H1 (cell line): ENCODE measurements at regions not wholly inside any gene's neighbourhood (a gene's known extent, or its start where the extent isn't known, plus 50 kb on each side); places are given as distances from the start of the nearest gene placed in this dataset.

Experiments
- CTCF ChIA-PET: fragments of 300-600 bp; sonication (Branson Sonifier 250); formaldehyde crosslinking; loops from one replicate; lab custom pipeline; 2021; ENCODE audit not compliant: partially characterized antibody; lab: Charles Lee
- POLR2A ChIA-PET: fragments of 300-600 bp; sonication (Branson Sonifier 250); formaldehyde crosslinking; loops from one replicate; lab custom pipeline; 2021; ENCODE audit warnings: inconsistent platforms; ENCODE audit not compliant: partially characterized antibody; lab: Charles Lee
- DNase-seq, 2 experiments: peaks; one replicate each; pipeline versions ENCODE4 v3.0.0 to v3.0.0-alpha.2; 2010 to 2022; ENCODE audit warnings: low spot score in 2 of 2, low read depth in 1 of 2, mixed read lengths in 1 of 2
- FAIRE-seq: peaks from 2 replicates; lab custom pipeline; 2011; peaks lifted over from hg19 to GRCh38; lab: Jason Lieb, UNC
- H2AFZ ChIP-seq: 2 replicates; pipeline ENCODE4 v1.8.1; 2012; ENCODE audit warnings: low read length, inconsistent platforms
- H2AK5ac ChIP-seq: 2 replicates; pipeline ENCODE4 v1.6.1; 2013; ENCODE audit warnings: low read depth, low read length
- H2BK120ac ChIP-seq: replicated peaks from 2 replicates; pipeline ENCODE3; 2013; ENCODE audit warnings: low read depth, low read length, inconsistent platforms
- H2BK12ac ChIP-seq: 2 replicates; pipeline ENCODE4 v1.6.1; 2013; ENCODE audit warnings: low read depth, low read length
- H2BK15ac ChIP-seq: 2 replicates; pipeline ENCODE4 v1.6.1; 2013; ENCODE audit warnings: low read length
- H2BK20ac ChIP-seq: 2 replicates; pipeline ENCODE4 v1.6.1; 2013; ENCODE audit warnings: low read length
- H2BK5ac ChIP-seq: 2 replicates; pipeline ENCODE4 v1.6.1; 2013; ENCODE audit warnings: low read depth, low read length
- H3K14ac ChIP-seq: 2 replicates; pipeline ENCODE4 v1.6.1; 2013; ENCODE audit warnings: inconsistent platforms; ENCODE audit not compliant: insufficient read length
- H3K18ac ChIP-seq: 2 replicates; pipeline ENCODE4 v1.6.1; 2013; ENCODE audit warnings: low read length; ENCODE audit errors: extremely low read depth
- H3K23ac ChIP-seq: 2 replicates; pipeline ENCODE4 v1.6.1; 2013; ENCODE audit warnings: inconsistent platforms; ENCODE audit not compliant: insufficient read length
- H3K23me2 ChIP-seq: 2 replicates; pipeline ENCODE4 v1.6.1; 2013; ENCODE audit warnings: low read depth, low read length
- H3K27ac ChIP-seq: 2 replicates; pipeline ENCODE4 v1.6.1; 2011; ENCODE audit warnings: low read depth, low read length, inconsistent platforms
- H3K27me3 ChIP-seq, 4 experiments: replicated peaks in 1 of 4; 1 replicate in 1 of 4; 2 replicates in 3 of 4; pipeline versions ENCODE4 v1.6.1 to v1.8.1; 2011 to 2013; ENCODE audit warnings: low read length in 3 of 4, mild to moderate bottlenecking in 3 of 4, inconsistent platforms in 2 of 4, mixed read lengths in 2 of 4, moderate library complexity in 1 of 4; ENCODE audit not compliant: control insufficient read depth in 3 of 4, insufficient read depth in 3 of 4; ENCODE audit errors: extremely low read depth in 1 of 4
- H3K36me3 ChIP-seq, 4 experiments: 2 replicates each; pipeline versions ENCODE4 v1.6.1 to v1.8.1; 2011 to 2013; ENCODE audit warnings: mild to moderate bottlenecking in 4 of 4, low read length in 3 of 4, moderate library complexity in 2 of 4, control low read depth in 1 of 4, inconsistent platforms in 1 of 4; ENCODE audit not compliant: insufficient read depth in 4 of 4, control insufficient read depth in 2 of 4
- H3K4ac ChIP-seq: replicated peaks from 2 replicates; pipeline ENCODE3; 2013; ENCODE audit warnings: low read length, low read depth, mixed read lengths, inconsistent platforms; ENCODE audit not compliant: insufficient read length
- H3K4me1 ChIP-seq, 4 experiments: replicated peaks in 1 of 4; 1 replicate in 1 of 4; 2 replicates in 3 of 4; pipeline versions ENCODE4 v1.6.1 to v1.8.1; 2011 to 2013; ENCODE audit warnings: low read length in 3 of 4, inconsistent platforms in 2 of 4, mixed read lengths in 1 of 4; ENCODE audit not compliant: insufficient read depth in 4 of 4, control insufficient read depth in 3 of 4
- H3K4me2 ChIP-seq, 2 experiments: 2 replicates each; pipeline versions ENCODE4 v1.6.1 to v1.8.1; 2011 to 2013; ENCODE audit warnings: low read depth in 2 of 2, low read length in 2 of 2, control low read depth in 1 of 2, inconsistent platforms in 1 of 2, mild to moderate bottlenecking in 1 of 2; ENCODE audit not compliant: insufficient read depth in 1 of 2
- H3K4me3 ChIP-seq, 4 experiments: fragments of 200-600, 300-600 bp in 1 of 4; sonication (generic), shearing (Covaris generic), sonication (Bioruptor Twin) in 1 of 4; 2 replicates each; pipeline versions ENCODE4 v1.5.1 to v1.8.1; 2011 to 2016; ENCODE audit warnings: low read length in 4 of 4, low read depth in 3 of 4, control low read depth in 2 of 4, inconsistent platforms in 2 of 4, mild to moderate bottlenecking in 2 of 4, mixed read lengths in 1 of 4, moderate library complexity in 1 of 4; ENCODE audit not compliant: insufficient read depth in 2 of 4; ENCODE audit errors: extremely low read depth in 1 of 4
- H3K56ac ChIP-seq: replicated peaks from 2 replicates; pipeline ENCODE3; 2013; ENCODE audit warnings: low read depth, mild to moderate bottlenecking, mixed read lengths, low read length, inconsistent platforms; ENCODE audit not compliant: insufficient read length
- H3K79me1 ChIP-seq: 2 replicates; pipeline ENCODE4 v1.6.1; 2013; ENCODE audit warnings: low read depth, low read length, control low read depth
- H3K79me2 ChIP-seq, 2 experiments: 2 replicates each; pipeline versions ENCODE4 v1.6.1 to v1.8.1; 2012 to 2013; ENCODE audit warnings: low read length in 2 of 2, mild to moderate bottlenecking in 2 of 2, inconsistent platforms in 1 of 2; ENCODE audit not compliant: insufficient read depth in 2 of 2, control insufficient read depth in 1 of 2
- H3K9ac ChIP-seq, 4 experiments: replicated peaks in 1 of 4; 1 replicate in 1 of 4; 2 replicates in 3 of 4; pipeline versions ENCODE4 v1.6.1 to v1.8.1; 2011 to 2013; ENCODE audit warnings: low read depth in 3 of 4, low read length in 3 of 4, control low read depth in 2 of 4, mild to moderate bottlenecking in 2 of 4, moderate library complexity in 2 of 4, inconsistent platforms in 1 of 4; ENCODE audit errors: extremely low read depth in 1 of 4
- H3K9me3 ChIP-seq, 2 experiments: 2 replicates each; pipeline versions ENCODE4 v1.6.1 to v1.8.1; 2012 to 2013; ENCODE audit warnings: mild to moderate bottlenecking in 2 of 2, moderate library complexity in 2 of 2, control low read depth in 1 of 2, inconsistent platforms in 1 of 2, low read depth in 1 of 2, low read length in 1 of 2, mixed read lengths in 1 of 2; ENCODE audit not compliant: insufficient read depth in 2 of 2
- H4K20me1 ChIP-seq, 2 experiments: replicated peaks in 1 of 2; 2 replicates each; pipeline versions ENCODE3 to v1.8.1; 2011 to 2013; ENCODE audit warnings: inconsistent platforms in 2 of 2, low read length in 2 of 2, mild to moderate bottlenecking in 1 of 2; ENCODE audit not compliant: insufficient read depth in 2 of 2, control insufficient read depth in 1 of 2
- H4K5ac ChIP-seq: 2 replicates; pipeline ENCODE4 v1.6.1; 2013; ENCODE audit warnings: low read length, low read depth, mixed read lengths, inconsistent platforms; ENCODE audit not compliant: insufficient read length
- H4K8ac ChIP-seq: 2 replicates; pipeline ENCODE4 v1.8.0; 2013; ENCODE audit warnings: mild to moderate bottlenecking, moderate library complexity, low read length, inconsistent platforms; ENCODE audit not compliant: insufficient read depth; ENCODE audit errors: extremely low read depth
- H4K91ac ChIP-seq: replicated peaks from 2 replicates; pipeline ENCODE3; 2013; ENCODE audit warnings: low read length, mixed read lengths, inconsistent platforms; ENCODE audit not compliant: insufficient read length
- KDM1A ChIP-seq: fragments of 200-600, 300-600 bp; sonication (generic); IDR thresholded peaks from 2 replicates; pipeline ENCODE4 v1.7.1; 2016; ENCODE audit warnings: mild to moderate bottlenecking, low read length, borderline replicate concordance
- PHF8 ChIP-seq: fragments of 200-600 bp; sonication (generic); conservative IDR thresholded peaks from 2 replicates; pipeline ENCODE4 v1.7.1; 2012; ENCODE audit warnings: low read depth, mild to moderate bottlenecking, inconsistent platforms, low read length, moderate library complexity
- RAD21 ChIP-seq, 2 experiments: IDR thresholded peaks in 1 of 2; conservative IDR thresholded peaks in 1 of 2; 2 replicates each; pipeline ENCODE4 v1.6.1; 2011; ENCODE audit warnings: low read depth in 2 of 2, low read length in 2 of 2, improper control_type of control experiment in 1 of 2, inconsistent platforms in 1 of 2, mild to moderate bottlenecking in 1 of 2, moderate library complexity in 1 of 2
- TCF12 ChIP-seq: IDR thresholded peaks from 2 replicates; pipeline ENCODE4 v1.6.1; 2011; ENCODE audit warnings: low read depth, mild to moderate bottlenecking, low read length
- WGBS, 2 experiments: shearing (Covaris generic) in 1 of 2; methylation state at CpG; one replicate each; pipeline versions ENCODE4 v1.1.6 to v1.1.7; 2013 to 2015; ENCODE audit warnings: low lambda C conversion rate in 2 of 2, mixed read lengths in 2 of 2, inconsistent platforms in 1 of 2, low coverage in 1 of 2, missing lambda C conversion rate in 1 of 2; ENCODE audit not compliant: insufficient replicate concordance in 2 of 2, insufficient coverage in 1 of 2, insufficient read length in 1 of 2; ENCODE audit errors: extremely low coverage in 1 of 2, missing lambda C conversion rate in 1 of 2; 5-methylcytosine and 5-hydroxymethylcytosine counted together

- DNase-seq (no peak), FAIRE-seq (no peak)
- Histone ChIP-seq H3K9me3 (no peaks in the 10 kb centered on the region), H3K4me2 (peak overlapping the region in 1 of 2 experiments; percentile 41; a peak in 1 of 4 replicates), H4K20me1 (no peaks in the 10 kb centered on the region), H3K79me1 (no peaks in the 10 kb centered on the region), H2BK5ac (no peak overlapping the region), H3K36me3 (no peaks in the 10 kb centered on the region), H4K8ac (no peak overlapping the region), H3K18ac (no peak overlapping the region), H3K27ac (no peak overlapping the region), H3K4ac (no peak overlapping the region), H2BK15ac (no peak overlapping the region), H2BK12ac (no peak overlapping the region), H3K4me1 (peaks cover 0 to 3% (median 0%) of the 10 kb centered on the region in 4 experiments; a peak in 1 of 7 replicates), H4K5ac (no peak overlapping the region), H4K91ac (no peak overlapping the region), H3K79me2 (no peaks in the 10 kb centered on the region), H2AK5ac (no peak overlapping the region), H3K56ac (no peak overlapping the region), H2AFZ (no peak overlapping the region), H3K14ac (no peak overlapping the region), H3K23ac (no peak overlapping the region), H3K23me2 (no peaks in the 10 kb centered on the region), H3K9ac (no peak overlapping the region), H2BK20ac (no peak overlapping the region), H3K27me3 (no peaks in the 10 kb centered on the region), H2BK120ac (no peak overlapping the region), H3K4me3 (no peak overlapping the region)
- WGBS, 2 experiments = 17% methylated on average over 2 of the region's 2 CpGs; no CpG with 5 or more reads in 1 of the 2 experiments
- TF ChIP-seq PHF8 = no peak
- TF ChIP-seq KDM1A = no peak
- peak in 1 of 2 experiments; percentile 43; a peak in 2 of 4 replicates for TF ChIP-seq RAD21 (IDR thresholded peaks at IDR 0.05 in 1 of 2, conservative IDR thresholded peaks at IDR 0.05 in 1 of 2; ENCODE audit: low read depth in 2 of 2, low read length in 2 of 2)
- 0 out of 2 replicates have a peak, but pooled peaks have one; percentile 25 for TF ChIP-seq TCF12
- ChIA-PET POLR2A (no interaction called here), CTCF (interaction anchor here (0.7 to 1.9 kb wide), 9 partner anchors 8 to 531 kb away, joined by 3 to 9 read pairs (median 3); no protein-coding TSS in a partner anchor)
Observed at GRCh38 chr12:77161944-77162343, 96.6 kb upstream of the E2F7 start.
